ENCODE measurements at regions not wholly inside any gene's neighbourhood (a gene's known extent, or its start where the extent isn't known, plus 50 kb on each side); places are given as distances from the start of the nearest gene placed in this dataset.
A peak's percentile ranks its signal among the peaks of the same experiment; 100 is the strongest.

- Histone ChIP-seq H3K27me3 (ENCODE audit: insufficient read depth, low read length) (peaks cover 30% of the 10 kb centered on the region; the same call in 1 of the 2 replicates), H3K27ac (ENCODE audit: low read depth, low read length) (no peak overlapping the region), H3K79me2 (ENCODE audit: control insufficient read depth, insufficient read depth, low read length, unreplicated experiment) (no peaks in the 10 kb centered on the region), H3K36me3 (ENCODE audit: insufficient read depth, low read length) (no peaks in the 10 kb centered on the region), H2AFZ (ENCODE audit: low read length, unreplicated experiment) (no peak overlapping the region), H3K4me3 (ENCODE audit: low read depth, low read length) (no peak overlapping the region), H3K4me1 (ENCODE audit: control insufficient read depth, insufficient read depth, low read length, unreplicated experiment) (no peaks in the 10 kb centered on the region)
Observed at GRCh38 chr14:34231626-34232025, 230.4 kb downstream of the SPTSSA start.

- Histone ChIP-seq H3K79me2 (ENCODE audit: control insufficient read depth, insufficient read depth, low read length, unreplicated experiment) (no peaks in the 10 kb centered on the region), H3K27ac (ENCODE audit: low read depth, low read length) (no peak overlapping the region), H3K36me3 (ENCODE audit: insufficient read depth, low read length) (no peaks in the 10 kb centered on the region), H3K4me1 (ENCODE audit: control insufficient read depth, insufficient read depth, low read length, unreplicated experiment) (no peaks in the 10 kb centered on the region), H3K4me3 (ENCODE audit: low read depth, low read length) (no peak overlapping the region), H2AFZ (ENCODE audit: low read length, unreplicated experiment) (no peak overlapping the region), H3K27me3 (ENCODE audit: insufficient read depth, low read length) (peaks cover 28% of the 10 kb centered on the region; the same call in 1 of the 2 replicates)
Observed at GRCh38 chr14:34229140-34229539, 232.9 kb downstream of the SPTSSA start.

- Histone ChIP-seq H3K79me2 (ENCODE audit: control insufficient read depth, insufficient read depth, low read length, unreplicated experiment) (no peaks in the 10 kb centered on the region), H3K36me3 (ENCODE audit: insufficient read depth, low read length) (no peaks in the 10 kb centered on the region), H3K27ac (ENCODE audit: low read depth, low read length) (no peak overlapping the region), H3K27me3 (ENCODE audit: insufficient read depth, low read length) (peaks cover 33% of the 10 kb centered on the region), H3K4me3 (ENCODE audit: low read depth, low read length) (no peak overlapping the region), H3K4me1 (ENCODE audit: control insufficient read depth, insufficient read depth, low read length, unreplicated experiment) (no peaks in the 10 kb centered on the region), H2AFZ (ENCODE audit: low read length, unreplicated experiment) (no peak overlapping the region)
Observed at GRCh38 chr14:34228650-34228976, 233.4 kb downstream of the SPTSSA start.

- Histone ChIP-seq H3K4me1 (ENCODE audit: control insufficient read depth, insufficient read depth, low read length, unreplicated experiment) (no peaks in the 10 kb centered on the region), H3K79me2 (ENCODE audit: control insufficient read depth, insufficient read depth, low read length, unreplicated experiment) (no peaks in the 10 kb centered on the region), H3K4me3 (ENCODE audit: low read depth, low read length) (no peak overlapping the region), H2AFZ (ENCODE audit: low read length, unreplicated experiment) (peak overlapping the region; percentile 43), H3K27ac (ENCODE audit: low read depth, low read length) (no peak overlapping the region), H3K36me3 (ENCODE audit: insufficient read depth, low read length) (no peaks in the 10 kb centered on the region), H3K27me3 (ENCODE audit: insufficient read depth, low read length) (peaks cover 36% of the 10 kb centered on the region)
Observed at GRCh38 chr14:34227834-34228649, 234.0 kb downstream of the SPTSSA start.

GRCh38 chr14:34224221-34224620 is 237.8 kb downstream of the SPTSSA start:
- no peaks in the 10 kb centered on the region for H3K4me1 ChIP-seq (ENCODE audit: control insufficient read depth, insufficient read depth, low read length, unreplicated experiment)
- H3K27me3 ChIP-seq (ENCODE audit: insufficient read depth, low read length) = peaks cover 33% of the 10 kb centered on the region
- no peak overlapping the region for H3K4me3 ChIP-seq (ENCODE audit: low read depth, low read length)
- no peak overlapping the region for H2AFZ ChIP-seq (ENCODE audit: low read length, unreplicated experiment)
- no peaks in the 10 kb centered on the region for H3K79me2 ChIP-seq (ENCODE audit: control insufficient read depth, insufficient read depth, low read length, unreplicated experiment)
- no peak overlapping the region for H3K27ac ChIP-seq (ENCODE audit: low read depth, low read length)
- no peaks in the 10 kb centered on the region for H3K36me3 ChIP-seq (ENCODE audit: insufficient read depth, low read length)

GRCh38 chr14:34223373-34224148 is 238.5 kb downstream of the SPTSSA start:
- Histone ChIP-seq H3K27ac (ENCODE audit: low read depth, low read length) (no peak overlapping the region), H3K27me3 (ENCODE audit: insufficient read depth, low read length) (peaks cover 33% of the 10 kb centered on the region), H3K36me3 (ENCODE audit: insufficient read depth, low read length) (no peaks in the 10 kb centered on the region), H3K4me3 (ENCODE audit: low read depth, low read length) (no peak overlapping the region), H3K79me2 (ENCODE audit: control insufficient read depth, insufficient read depth, low read length, unreplicated experiment) (no peaks in the 10 kb centered on the region), H2AFZ (ENCODE audit: low read length, unreplicated experiment) (no peak overlapping the region), H3K4me1 (ENCODE audit: control insufficient read depth, insufficient read depth, low read length, unreplicated experiment) (no peaks in the 10 kb centered on the region)

GRCh38 chr14:34222867-34223266 is 239.2 kb downstream of the SPTSSA start:
- peaks cover 33% of the 10 kb centered on the region for H3K27me3 ChIP-seq (ENCODE audit: insufficient read depth, low read length)
- H3K27ac ChIP-seq (ENCODE audit: low read depth, low read length) = no peak overlapping the region
- no peaks in the 10 kb centered on the region for H3K79me2 ChIP-seq (ENCODE audit: control insufficient read depth, insufficient read depth, low read length, unreplicated experiment)
- no peak overlapping the region for H2AFZ ChIP-seq (ENCODE audit: low read length, unreplicated experiment)
- no peak overlapping the region for H3K4me3 ChIP-seq (ENCODE audit: low read depth, low read length)
- no peaks in the 10 kb centered on the region for H3K4me1 ChIP-seq (ENCODE audit: control insufficient read depth, insufficient read depth, low read length, unreplicated experiment)
- H3K36me3 ChIP-seq (ENCODE audit: insufficient read depth, low read length) = no peaks in the 10 kb centered on the region

GRCh38 chr14:34222122-34222521 is 239.9 kb downstream of the SPTSSA start:
- Histone ChIP-seq H3K36me3 (ENCODE audit: insufficient read depth, low read length) (no peaks in the 10 kb centered on the region), H3K4me1 (ENCODE audit: control insufficient read depth, insufficient read depth, low read length, unreplicated experiment) (no peaks in the 10 kb centered on the region), H2AFZ (ENCODE audit: low read length, unreplicated experiment) (no peak overlapping the region), H3K27ac (ENCODE audit: low read depth, low read length) (no peak overlapping the region), H3K79me2 (ENCODE audit: control insufficient read depth, insufficient read depth, low read length, unreplicated experiment) (no peaks in the 10 kb centered on the region), H3K4me3 (ENCODE audit: low read depth, low read length) (no peak overlapping the region), H3K27me3 (ENCODE audit: insufficient read depth, low read length) (peaks cover 28% of the 10 kb centered on the region)

- Histone ChIP-seq H2AFZ (ENCODE audit: low read length, unreplicated experiment) (no peak overlapping the region), H3K4me3 (ENCODE audit: low read depth, low read length) (no peak overlapping the region), H3K4me1 (ENCODE audit: control insufficient read depth, insufficient read depth, low read length, unreplicated experiment) (no peaks in the 10 kb centered on the region), H3K36me3 (ENCODE audit: insufficient read depth, low read length) (no peaks in the 10 kb centered on the region), H3K79me2 (ENCODE audit: control insufficient read depth, insufficient read depth, low read length, unreplicated experiment) (no peaks in the 10 kb centered on the region), H3K27me3 (ENCODE audit: insufficient read depth, low read length) (peaks cover 25% of the 10 kb centered on the region), H3K27ac (ENCODE audit: low read depth, low read length) (no peak overlapping the region)
Observed at GRCh38 chr14:34220921-34221320, 241.1 kb downstream of the SPTSSA start.

GRCh38 chr14:34220378-34220706 is 241.7 kb downstream of the SPTSSA start:
- Histone ChIP-seq H3K4me1 (ENCODE audit: control insufficient read depth, insufficient read depth, low read length, unreplicated experiment) (no peaks in the 10 kb centered on the region), H3K79me2 (ENCODE audit: control insufficient read depth, insufficient read depth, low read length, unreplicated experiment) (no peaks in the 10 kb centered on the region), H3K4me3 (ENCODE audit: low read depth, low read length) (no peak overlapping the region), H3K27me3 (ENCODE audit: insufficient read depth, low read length) (peaks cover 25% of the 10 kb centered on the region), H2AFZ (ENCODE audit: low read length, unreplicated experiment) (no peak overlapping the region), H3K36me3 (ENCODE audit: insufficient read depth, low read length) (no peaks in the 10 kb centered on the region), H3K27ac (ENCODE audit: low read depth, low read length) (no peak overlapping the region)

Data from ACC112 (cell line).